ENCODE measurements at regions not wholly inside any gene's neighbourhood (a gene's known extent, or its start where the extent isn't known, plus 50 kb on each side); places are given as distances from the start of the nearest gene placed in this dataset.

- Histone ChIP-seq H3K27ac (no peak overlapping the region), H3K4me3 (no peak overlapping the region), H3K27me3 (no peaks in the 10 kb centered on the region), H3K4me1 (peaks cover 0 to 26% of the 10 kb centered on the region in 2 donors), H3K36me3 (no peaks in the 10 kb centered on the region), H3K9me3 (no peaks in the 10 kb centered on the region)
- TF ChIP-seq, protein P1, sequence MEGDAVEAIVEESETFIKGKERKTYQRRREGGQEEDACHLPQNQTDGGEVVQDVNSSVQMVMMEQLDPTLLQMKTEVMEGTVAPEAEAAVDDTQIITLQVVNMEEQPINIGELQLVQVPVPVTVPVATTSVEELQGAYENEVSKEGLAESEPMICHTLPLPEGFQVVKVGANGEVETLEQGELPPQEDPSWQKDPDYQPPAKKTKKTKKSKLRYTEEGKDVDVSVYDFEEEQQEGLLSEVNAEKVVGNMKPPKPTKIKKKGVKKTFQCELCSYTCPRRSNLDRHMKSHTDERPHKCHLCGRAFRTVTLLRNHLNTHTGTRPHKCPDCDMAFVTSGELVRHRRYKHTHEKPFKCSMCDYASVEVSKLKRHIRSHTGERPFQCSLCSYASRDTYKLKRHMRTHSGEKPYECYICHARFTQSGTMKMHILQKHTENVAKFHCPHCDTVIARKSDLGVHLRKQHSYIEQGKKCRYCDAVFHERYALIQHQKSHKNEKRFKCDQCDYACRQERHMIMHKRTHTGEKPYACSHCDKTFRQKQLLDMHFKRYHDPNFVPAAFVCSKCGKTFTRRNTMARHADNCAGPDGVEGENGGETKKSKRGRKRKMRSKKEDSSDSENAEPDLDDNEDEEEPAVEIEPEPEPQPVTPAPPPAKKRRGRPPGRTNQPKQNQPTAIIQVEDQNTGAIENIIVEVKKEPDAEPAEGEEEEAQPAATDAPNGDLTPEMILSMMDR (IDR thresholded peaks at IDR 0.05), result no peak
- DNase-seq (ENCODE audit: low spot score), result no peak
Measured at GRCh38 chr12:46531059-46531785, 158.6 kb upstream of the SLC38A2 start.

DNA sequence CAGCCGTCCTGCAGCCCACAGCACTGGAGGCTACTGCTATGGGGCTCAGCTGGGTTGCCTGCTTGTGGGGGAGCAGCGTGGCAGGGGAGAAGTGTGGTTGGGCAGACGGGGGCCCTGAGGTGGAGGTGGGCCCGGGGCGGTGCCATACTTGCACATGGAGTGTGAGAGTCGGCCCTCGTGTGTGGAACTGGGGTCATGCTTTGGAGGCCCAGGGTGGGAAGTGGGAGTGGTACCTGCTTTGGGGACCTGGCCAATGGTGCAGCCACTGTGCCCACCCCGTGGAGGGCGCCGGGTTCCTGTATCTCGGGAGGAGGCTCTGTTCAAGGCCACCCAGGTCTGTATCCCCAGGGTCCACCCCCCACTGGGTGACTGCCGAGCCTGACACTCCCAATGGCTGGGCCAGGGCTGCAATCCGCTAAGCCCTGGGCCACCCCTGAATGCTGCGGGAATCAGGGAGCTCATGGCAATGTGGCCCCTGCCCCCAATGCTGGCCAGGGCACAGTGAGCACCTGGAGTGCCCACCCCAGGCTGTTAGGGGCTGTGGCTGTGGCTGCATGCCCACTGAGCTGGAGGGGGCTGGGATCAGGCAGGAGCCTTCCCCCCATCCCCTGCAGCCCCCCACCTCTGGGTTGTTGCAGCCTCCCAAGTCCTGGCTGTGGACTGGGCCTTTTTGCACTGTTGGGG, 157.9 kb upstream of the SLC38A2 start:
- H3K27me3 ChIP-seq, result no peaks in the 10 kb centered on the region
- no peaks in the 10 kb centered on the region for H3K36me3 ChIP-seq
- H3K4me1 ChIP-seq, result peaks cover 0 to 26% of the 10 kb centered on the region in 2 donors
- no peaks in the 10 kb centered on the region for H3K9me3 ChIP-seq
- no peak for DNase-seq (ENCODE audit: low spot score)
- TF ChIP-seq, protein P1 (IDR thresholded peaks at IDR 0.05), result no peak
- H3K4me3 ChIP-seq, result no peak overlapping the region
- H3K27ac ChIP-seq, result no peak overlapping the region

DNA sequence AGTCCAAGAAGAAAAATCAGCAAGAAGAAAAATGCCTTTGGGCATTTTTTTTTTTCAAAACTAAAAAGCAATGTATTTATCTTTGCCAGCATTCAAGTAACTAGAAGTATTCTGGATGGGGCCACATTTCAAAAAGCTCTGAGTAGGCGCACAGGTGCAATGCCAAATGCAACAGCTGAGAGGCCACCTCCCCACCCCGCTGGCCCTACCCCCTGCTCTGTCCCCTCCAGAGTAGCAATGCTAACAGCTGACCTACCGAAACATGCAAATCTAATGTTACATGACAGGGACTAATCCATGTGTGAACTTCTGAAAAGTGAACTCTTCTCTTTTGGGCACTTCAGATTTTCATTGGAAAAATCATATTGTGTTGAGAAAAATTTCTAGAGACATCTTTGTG, 153.7 kb upstream of the SLC38A2 start:
- TF ChIP-seq, protein P1 (IDR thresholded peaks at IDR 0.05), result no peak
- Histone ChIP-seq H3K36me3 (no peaks in the 10 kb centered on the region), H3K9me3 (no peaks in the 10 kb centered on the region), H3K27ac (peak overlapping the region in 1 of 2 donors; percentile 55), H3K4me1 (peaks cover 0 to 36% of the 10 kb centered on the region in 2 donors), H3K27me3 (no peaks in the 10 kb centered on the region), H3K4me3 (no peak overlapping the region)
- DNase-seq (ENCODE audit: low spot score), result no peak

GRCh38 chr12:46524778-46525177, 152.2 kb upstream of the SLC38A2 start:
- Histone ChIP-seq H3K9me3 (no peaks in the 10 kb centered on the region), H3K4me1 (peaks cover 0 to 36% of the 10 kb centered on the region in 2 donors), H3K27ac (peak overlapping the region; percentile 55 to 67), H3K27me3 (no peaks in the 10 kb centered on the region), H3K36me3 (no peaks in the 10 kb centered on the region), H3K4me3 (no peak overlapping the region)
- TF ChIP-seq, protein P1 (IDR thresholded peaks at IDR 0.05), result no peak
- peak; percentile 86 for DNase-seq (ENCODE audit: low spot score)

DNA sequence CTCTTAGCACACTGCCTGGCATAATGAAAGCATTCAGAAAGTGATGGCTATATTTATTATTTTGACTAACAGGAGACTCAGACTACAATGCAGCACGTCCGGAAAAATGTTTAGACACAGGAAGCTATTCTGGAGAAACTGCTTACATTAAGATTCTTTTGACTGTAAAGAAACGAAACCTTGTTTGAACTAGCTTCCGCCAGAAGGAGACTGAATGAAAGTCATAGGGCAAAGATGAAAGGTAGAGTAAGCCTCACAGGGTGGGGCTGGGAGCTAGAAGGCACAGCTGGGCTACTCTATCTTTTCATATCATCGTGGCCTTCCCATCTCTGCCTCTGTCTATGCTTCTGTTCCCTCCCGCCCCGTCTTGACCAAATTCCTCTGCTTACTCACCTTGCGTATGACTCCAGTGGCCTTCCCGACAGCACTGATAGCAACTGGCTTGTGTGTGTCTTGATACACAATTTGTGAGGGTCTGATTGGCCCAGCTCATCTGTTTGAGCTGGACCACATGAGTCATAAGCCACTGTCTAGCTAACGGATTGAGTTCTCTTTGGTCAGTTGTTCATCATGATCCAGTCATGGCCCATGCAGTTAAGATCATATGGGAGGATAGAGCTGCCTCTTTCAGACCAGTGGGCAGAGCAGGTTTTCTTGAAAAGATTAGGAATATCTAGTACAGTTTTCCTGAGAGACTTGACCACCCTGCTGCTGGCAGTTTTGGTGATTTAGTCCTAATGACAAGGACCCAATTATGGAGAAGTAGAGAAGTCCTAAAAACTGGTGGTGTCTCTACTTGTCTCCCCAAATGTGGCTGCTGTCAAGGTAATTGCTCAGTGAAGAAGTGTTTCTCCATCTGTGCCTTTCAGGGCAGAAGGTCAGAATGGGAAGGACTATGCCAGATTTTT, 151.5 kb upstream of the SLC38A2 start:
- Histone ChIP-seq H3K4me3 (no peak overlapping the region), H3K27me3 (no peaks in the 10 kb centered on the region), H3K4me1 (peaks cover 0 to 36% of the 10 kb centered on the region in 2 donors), H3K36me3 (no peaks in the 10 kb centered on the region), H3K27ac (peak overlapping the region; percentile 55 to 67), H3K9me3 (no peaks in the 10 kb centered on the region)
- no peak for DNase-seq (ENCODE audit: low spot score)
- TF ChIP-seq, protein P1 (IDR thresholded peaks at IDR 0.05), result no peak

Data from right atrium auricular region (tissue), 2 donors.